ENCODE measurements at regions not wholly inside any gene's neighbourhood (a gene's known extent, or its start where the extent isn't known, plus 50 kb on each side); places are given as distances from the start of the nearest gene placed in this dataset.
"Not testable (repeated sequence)": the region's sequence is repeated elsewhere in the genome, so short reads cannot be mapped to it uniquely, and the experiment has no call there.

DNA sequence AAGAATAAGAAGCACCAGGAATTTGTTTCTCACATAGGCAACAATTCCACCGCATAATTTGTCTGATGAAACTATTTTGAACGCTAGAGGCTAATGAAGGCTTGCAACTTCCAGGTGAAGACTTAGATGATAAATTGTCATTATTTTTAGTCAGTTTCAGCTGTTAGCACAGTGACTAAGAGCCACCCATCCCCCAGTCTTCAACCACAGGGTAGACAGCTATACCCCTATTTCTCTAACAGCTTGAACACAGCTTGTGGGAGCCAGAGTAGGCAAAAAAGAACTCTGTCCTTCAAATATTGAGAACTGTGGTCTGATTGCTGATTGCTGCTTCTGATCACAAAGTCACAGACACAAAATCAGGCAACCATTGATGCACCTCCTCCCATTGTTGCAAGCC lies 1124.8 kb upstream of the PRR20A start:
- DNase-seq = no peak

DNA sequence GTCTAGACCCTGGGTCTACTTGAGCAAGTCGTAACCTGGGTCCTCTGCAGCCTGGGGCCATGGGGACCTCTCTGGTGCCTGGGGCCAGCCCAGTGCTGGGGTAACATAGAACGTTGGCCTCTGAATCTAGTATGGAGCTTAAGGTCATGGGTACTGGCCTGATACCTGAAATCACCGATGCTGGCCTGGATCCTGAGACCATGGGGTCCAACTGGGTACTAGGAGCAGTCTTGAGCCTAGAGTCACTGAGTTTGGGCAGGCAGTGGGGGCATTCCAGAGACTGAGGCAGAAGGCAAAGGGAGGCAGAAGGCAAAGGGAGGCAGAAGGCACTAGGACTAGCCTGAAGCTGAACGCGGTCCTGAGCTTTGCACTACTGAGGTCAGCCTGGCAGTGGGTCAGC lies 1121.1 kb upstream of the PRR20A start:
- no peak for DNase-seq

DNA sequence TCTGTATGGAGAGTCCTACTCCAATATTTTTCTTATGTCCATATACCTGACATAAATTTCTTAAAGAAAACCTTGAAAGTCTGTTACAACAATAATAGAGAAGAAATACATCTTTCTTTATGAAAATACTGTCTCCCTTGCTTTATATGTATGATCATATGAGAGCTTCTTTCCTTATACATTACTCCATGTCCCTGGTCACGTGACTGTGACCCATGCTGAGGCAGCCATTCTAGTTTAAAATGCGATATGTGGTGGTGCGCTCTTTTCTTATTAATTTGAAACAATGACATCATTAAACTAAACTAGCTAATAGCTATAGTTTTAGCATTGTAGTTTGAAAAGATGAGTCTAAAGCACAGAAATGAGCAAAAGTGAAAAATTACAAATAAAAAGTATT lies 1120.3 kb upstream of the PRR20A start:
- DNase-seq = no peak

DNA sequence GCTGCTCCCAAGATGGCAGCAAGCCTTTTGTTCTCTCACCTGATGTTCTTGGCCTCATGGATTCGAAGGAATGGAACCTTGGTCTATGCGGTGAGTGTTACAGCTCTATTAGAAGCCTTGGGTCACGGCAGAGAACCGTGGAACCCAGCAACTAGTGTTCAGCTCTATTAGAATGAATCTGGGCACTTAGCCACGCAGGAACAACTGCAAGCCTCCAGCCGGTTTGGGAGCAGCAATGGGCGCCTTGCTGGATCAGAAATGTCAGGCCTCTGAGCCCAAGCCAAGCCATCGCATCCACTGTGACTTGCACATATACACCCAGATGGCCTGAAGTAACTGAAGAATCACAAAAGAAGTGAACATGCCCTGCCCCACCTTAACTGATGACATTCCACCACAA lies 1100.7 kb upstream of the PRR20A start:
- DNase-seq = no peak

DNA sequence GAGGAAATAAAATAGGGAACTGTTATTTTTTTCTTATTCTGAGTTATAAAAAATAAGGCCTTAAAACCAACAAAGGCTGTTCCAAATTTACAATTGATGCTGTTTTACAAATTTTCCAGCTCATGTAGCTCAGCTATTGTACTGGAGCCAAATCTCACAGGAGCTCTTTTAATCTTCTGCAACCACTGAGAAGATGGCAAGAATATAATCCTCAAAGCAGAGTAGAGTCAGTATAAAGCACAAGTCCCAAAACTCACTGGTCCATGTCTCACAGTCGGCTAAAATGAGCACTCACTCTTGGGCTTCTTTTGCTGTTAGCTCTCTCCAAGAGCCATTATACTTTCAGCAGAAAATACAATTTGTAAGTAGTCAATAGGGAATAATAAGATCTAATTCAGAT lies 1074.4 kb upstream of the PRR20A start:
- DNase-seq = no peak

DNA sequence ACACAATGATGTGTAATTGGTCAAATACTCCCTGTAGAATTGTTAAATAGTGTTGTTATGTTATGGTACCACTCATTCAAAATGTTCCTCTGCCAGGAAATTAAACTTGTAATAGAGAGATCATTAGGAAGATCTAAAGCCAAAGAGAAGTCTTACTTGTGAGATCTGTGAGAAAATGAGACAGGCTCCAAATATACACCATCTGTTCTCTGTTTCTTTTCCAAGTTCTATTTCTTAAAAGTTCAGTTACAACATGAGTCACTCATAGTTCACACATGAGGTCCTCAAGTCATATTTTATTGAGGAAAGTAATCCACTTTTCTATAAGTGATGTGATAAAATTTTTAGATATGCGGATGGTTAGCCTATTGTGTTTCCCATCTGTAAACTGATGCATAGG lies 1038.1 kb upstream of the PRR20A start:
- no peak for DNase-seq

DNA sequence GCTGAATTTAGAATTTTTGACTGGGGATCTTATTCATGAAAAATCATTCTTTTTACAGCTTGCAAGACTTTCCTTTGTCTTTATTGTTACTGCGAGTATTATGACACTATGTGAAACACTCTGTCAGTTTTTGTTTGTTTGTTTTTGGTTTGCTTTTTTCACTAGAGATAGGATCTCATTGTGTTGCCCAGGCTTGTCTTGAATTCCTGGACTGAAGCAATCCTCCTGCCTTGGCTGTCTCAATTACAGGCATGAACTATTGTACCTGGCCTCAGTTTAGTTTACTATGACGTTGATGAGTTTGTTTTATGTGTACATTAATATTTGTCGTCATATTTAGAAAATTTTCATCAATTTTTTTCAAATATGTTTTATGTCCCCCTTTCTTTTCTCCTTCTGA lies 1030.0 kb upstream of the PRR20A start:
- no peak for DNase-seq

DNA sequence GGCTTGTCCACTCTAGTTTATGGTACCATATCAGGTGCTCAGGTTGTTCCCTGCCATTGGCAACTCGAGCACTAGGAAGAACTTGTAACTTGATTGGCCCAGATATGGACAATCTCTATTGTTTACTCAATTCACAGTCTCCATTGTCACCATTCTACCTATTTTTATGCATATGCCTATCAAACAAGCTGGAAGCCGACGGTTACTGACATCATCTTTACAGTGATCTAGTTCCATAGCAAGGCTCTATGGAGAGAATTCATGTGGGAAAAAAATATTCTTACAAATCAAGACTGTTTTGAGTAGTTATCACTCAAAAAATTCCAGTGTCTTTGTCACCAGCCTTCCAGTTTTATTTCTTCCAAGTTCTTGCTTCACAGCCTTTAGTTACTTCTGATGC lies 1006.2 kb upstream of the PRR20A start:
- no peak for DNase-seq

- no peak for DNase-seq
These were observed 973.9 kb upstream of the PRR20A start for GRCh38 chr13:56166864-56167263.

DNA sequence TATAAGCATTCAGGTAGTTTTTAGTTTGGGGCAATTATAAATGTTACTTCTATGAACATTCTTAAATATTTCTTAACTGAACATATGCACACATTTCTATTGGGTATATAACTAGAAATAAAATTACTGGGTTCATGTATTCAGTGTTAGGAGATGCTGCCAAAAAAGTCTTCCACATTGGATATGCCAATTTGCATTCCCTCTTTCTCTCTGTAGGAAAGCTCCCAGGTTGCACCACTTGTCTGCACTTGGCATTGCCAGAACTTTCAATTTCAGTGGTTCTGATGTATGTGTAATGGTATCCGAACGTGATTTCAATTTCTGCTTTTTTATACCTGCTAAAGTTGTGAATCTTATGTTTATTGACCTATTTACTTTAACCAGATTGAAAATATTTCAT lies 972.1 kb upstream of the PRR20A start:
- DNase-seq = no peak

GRCh38 chr13:56173346-56173745 lies 967.4 kb upstream of the PRR20A start:
- no peak for DNase-seq

- DNase-seq = no peak
These were observed 958.1 kb upstream of the PRR20A start for GRCh38 chr13:56182598-56182997.

GRCh38 chr13:56187331-56187730 lies 953.4 kb upstream of the PRR20A start:
- no peak for DNase-seq

DNA sequence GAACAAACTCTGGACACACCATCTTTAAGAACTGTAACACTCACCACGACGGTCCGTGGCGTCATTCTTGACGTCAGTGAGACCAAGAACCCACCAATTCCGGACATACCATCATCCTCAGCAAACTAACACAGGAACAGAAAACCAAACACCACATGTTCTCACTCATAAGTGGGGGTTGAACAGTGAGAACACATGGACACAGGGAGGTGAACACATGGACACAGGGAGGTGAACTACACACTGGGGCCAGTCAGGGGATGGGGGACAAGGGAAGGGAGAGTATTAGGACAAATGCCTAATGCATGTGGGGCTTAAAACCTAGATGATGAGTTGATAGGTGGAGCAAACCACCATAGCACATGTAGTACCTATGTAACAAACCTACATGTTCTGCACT lies 952.1 kb upstream of the PRR20A start:
- DNase-seq = not testable (repeated sequence)

GRCh38 chr13:56189439-56189838 lies 951.3 kb upstream of the PRR20A start:
- no peak for DNase-seq

DNA sequence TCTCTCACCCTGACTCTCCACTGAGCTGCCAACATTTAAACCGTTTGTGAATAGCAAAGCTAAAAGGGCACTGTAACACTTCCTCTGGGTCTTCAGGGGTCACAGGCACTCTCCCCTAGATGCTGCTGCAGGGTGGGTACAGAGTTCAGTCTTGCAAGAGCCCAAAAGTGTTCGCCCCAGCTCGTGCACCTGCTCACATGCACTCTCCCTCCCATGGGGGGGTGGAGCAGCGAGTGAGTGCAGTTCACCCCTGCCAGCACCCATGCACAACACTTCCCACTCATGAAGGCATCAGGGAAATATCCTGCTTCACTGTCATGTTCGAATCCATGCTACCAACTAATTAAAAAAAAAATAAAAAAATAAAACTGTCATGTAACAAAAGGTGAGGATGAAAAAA lies 950.7 kb upstream of the PRR20A start:
- DNase-seq = no peak

DNA sequence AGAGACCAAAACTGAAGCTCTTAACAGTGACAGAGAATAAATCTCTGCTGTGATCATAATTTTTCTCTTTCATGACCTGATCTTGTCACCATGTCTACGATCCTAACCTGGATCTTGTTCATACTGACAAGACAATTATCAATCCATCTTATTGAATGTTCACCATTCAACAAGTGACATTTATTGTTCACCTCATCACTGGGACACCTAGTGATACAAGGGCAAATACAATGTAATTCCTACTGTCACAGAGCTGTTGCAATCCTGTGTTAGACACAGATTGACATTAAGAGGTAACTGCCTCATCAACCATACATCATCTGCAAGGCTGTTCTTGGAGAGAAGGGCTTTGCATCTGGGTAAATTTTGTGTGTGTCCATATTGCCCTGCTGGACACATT lies 942.4 kb upstream of the PRR20A start:
- DNase-seq = no peak

DNA sequence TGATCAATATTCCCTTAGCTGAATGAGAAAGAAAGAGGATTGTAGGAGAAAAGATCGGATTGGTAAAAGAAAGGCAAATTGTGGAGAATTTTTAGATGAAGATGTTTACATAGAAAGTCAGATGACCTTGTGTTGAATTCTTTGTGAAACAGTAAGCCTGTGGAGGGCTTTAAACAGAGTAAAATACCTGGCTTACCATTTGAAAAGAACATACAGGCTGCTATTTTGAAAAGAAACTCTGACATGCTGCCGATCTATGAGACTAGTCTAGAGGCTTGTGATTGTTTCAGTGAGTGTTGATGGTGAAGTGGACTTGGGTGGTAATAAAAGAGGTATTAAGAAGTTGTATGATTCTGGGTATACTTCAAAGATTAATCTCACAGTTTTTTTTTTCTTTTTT lies 938.9 kb upstream of the PRR20A start:
- DNase-seq = no peak

GRCh38 chr13:56216221-56216620 lies 924.5 kb upstream of the PRR20A start:
- DNase-seq = no peak

DNA sequence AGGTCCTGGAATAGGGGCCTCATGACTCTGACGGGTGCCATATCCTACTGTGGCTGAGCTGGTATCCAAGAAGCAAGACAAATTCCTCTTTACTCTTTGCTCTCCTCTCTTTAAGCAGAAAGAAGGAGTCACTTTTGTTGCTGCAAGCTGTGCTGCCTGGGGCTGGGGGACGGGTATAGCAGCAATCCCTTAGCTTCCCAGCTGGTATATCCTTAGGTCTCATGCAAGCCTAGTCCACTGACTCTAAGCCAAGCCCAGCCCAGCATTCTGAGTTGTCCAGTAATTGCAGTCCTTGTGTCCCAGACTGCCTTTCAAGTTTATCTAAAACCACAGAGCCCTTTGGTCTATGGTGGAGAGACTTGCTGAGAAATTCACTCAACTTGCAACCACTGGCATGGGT lies 893.0 kb upstream of the PRR20A start:
- no peak for DNase-seq

DNA sequence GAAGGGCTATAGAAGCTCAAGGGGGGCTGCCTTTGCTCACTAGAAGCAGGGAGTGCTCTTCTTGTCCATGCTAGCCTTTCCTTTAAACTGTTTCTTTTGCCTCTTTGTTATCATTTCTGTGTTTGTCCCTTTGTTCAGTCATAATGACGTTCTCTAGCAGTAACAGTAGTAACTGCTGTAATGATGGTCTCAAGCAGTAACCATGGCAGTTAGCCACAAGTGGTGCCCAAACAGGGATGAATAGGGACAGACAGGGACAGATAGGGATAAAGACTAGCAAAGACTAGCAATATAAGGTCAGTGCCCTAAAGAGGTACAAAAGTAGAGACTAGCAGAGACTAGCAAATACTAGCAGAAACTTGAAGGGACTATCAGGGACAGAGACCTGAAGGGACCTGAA lies 869.0 kb upstream of the PRR20A start:
- DNase-seq = no peak

- DNase-seq = no peak
These were observed 857.4 kb upstream of the PRR20A start for GRCh38 chr13:56283262-56283828.

- DNase-seq = no peak
These were observed 841.1 kb upstream of the PRR20A start for GRCh38 chr13:56299650-56300049.

- no peak for DNase-seq
These were observed 826.0 kb upstream of the PRR20A start for GRCh38 chr13:56314765-56315164.

GRCh38 chr13:56317841-56318240 lies 822.9 kb upstream of the PRR20A start:
- no peak for DNase-seq

- no peak for DNase-seq
These were observed 808.0 kb upstream of the PRR20A start for GRCh38 chr13:56332671-56333070.
